HG02938 (cell line): ENCODE measurements at regions not wholly inside any gene's neighbourhood (a gene's known extent, or its start where the extent isn't known, plus 50 kb on each side); places are given as distances from the start of the nearest gene placed in this dataset.
A peak's percentile ranks its signal among the peaks of the same experiment; 100 is the strongest.

ENCODE experiments used
- ATAC-seq: cut with Tn5 transposase; IDR thresholded peaks from one replicate; pipeline ENCODE4 v1.9.1; 2021; ENCODE audit warnings: mild to moderate bottlenecking, moderate library complexity; ENCODE audit not compliant: unreplicated experiment

GRCh38 chr16:85288869-85289660 is 176.8 kb upstream of the CIBAR2 start:
- ATAC-seq = no peak

- no peak for ATAC-seq
Observed at GRCh38 chr16:85289760-85290625, 177.7 kb upstream of the CIBAR2 start.

GRCh38 chr16:85290626-85291301 is 178.5 kb upstream of the CIBAR2 start:
- no peak for ATAC-seq

- no peak for ATAC-seq
Observed at GRCh38 chr16:85291302-85292148, 179.3 kb upstream of the CIBAR2 start.

GRCh38 chr16:85293458-85293857 is 181.2 kb upstream of the CIBAR2 start:
- ATAC-seq = no peak

- ATAC-seq = no peak
Observed at GRCh38 chr16:85293904-85294642, 181.8 kb upstream of the CIBAR2 start.

GRCh38 chr16:85294810-85295508 is 182.7 kb upstream of the CIBAR2 start:
- ATAC-seq = no peak

GRCh38 chr16:85296859-85297660 is 184.8 kb upstream of the CIBAR2 start:
- ATAC-seq = no peak

GRCh38 chr16:85297881-85298280 is 185.6 kb upstream of the CIBAR2 start:
- ATAC-seq = no peak

GRCh38 chr16:85300406-85300968 is 188.2 kb upstream of the CIBAR2 start:
- ATAC-seq = no peak

GRCh38 chr16:85301231-85301630 is 189.0 kb upstream of the CIBAR2 start:
- no peak for ATAC-seq

GRCh38 chr16:85302018-85302847 is 190.0 kb upstream of the CIBAR2 start:
- ATAC-seq = no peak

GRCh38 chr16:85302848-85303353 is 190.6 kb upstream of the CIBAR2 start:
- ATAC-seq = no peak

- ATAC-seq = no peak
Observed at GRCh38 chr16:85303354-85303883, 191.1 kb upstream of the CIBAR2 start.

GRCh38 chr16:85304337-85304736 is 192.1 kb upstream of the CIBAR2 start:
- ATAC-seq = no peak

- peak; percentile 71 for ATAC-seq
Observed at GRCh38 chr16:85306071-85306792, 194.0 kb upstream of the CIBAR2 start.
